Hindlimb muscle (tissue), 1 donor: ENCODE measurements at regions not wholly inside any gene's neighbourhood (a gene's known extent, or its start where the extent isn't known, plus 50 kb on each side); places are given as distances from the start of the nearest gene placed in this dataset.

Source experiments
- DNase-seq: peaks from one replicate; pipeline ENCODE4 v3.0.0-alpha.2; 2013

DNA sequence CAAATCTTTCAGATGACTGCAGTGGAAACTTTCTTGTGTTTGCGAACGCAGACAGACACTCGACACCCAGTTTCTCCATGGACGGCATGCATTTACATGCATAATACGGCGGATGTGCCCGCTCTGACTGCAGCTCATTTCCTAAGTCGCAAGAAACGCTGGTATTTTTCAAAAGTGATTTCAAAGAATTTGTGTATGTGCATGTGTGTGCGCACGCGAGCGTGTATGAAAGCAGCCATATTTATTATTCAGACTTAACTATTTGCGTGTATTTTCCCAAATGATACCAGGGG lies 436.5 kb upstream of the MGMT start:
- no peak for DNase-seq

DNA sequence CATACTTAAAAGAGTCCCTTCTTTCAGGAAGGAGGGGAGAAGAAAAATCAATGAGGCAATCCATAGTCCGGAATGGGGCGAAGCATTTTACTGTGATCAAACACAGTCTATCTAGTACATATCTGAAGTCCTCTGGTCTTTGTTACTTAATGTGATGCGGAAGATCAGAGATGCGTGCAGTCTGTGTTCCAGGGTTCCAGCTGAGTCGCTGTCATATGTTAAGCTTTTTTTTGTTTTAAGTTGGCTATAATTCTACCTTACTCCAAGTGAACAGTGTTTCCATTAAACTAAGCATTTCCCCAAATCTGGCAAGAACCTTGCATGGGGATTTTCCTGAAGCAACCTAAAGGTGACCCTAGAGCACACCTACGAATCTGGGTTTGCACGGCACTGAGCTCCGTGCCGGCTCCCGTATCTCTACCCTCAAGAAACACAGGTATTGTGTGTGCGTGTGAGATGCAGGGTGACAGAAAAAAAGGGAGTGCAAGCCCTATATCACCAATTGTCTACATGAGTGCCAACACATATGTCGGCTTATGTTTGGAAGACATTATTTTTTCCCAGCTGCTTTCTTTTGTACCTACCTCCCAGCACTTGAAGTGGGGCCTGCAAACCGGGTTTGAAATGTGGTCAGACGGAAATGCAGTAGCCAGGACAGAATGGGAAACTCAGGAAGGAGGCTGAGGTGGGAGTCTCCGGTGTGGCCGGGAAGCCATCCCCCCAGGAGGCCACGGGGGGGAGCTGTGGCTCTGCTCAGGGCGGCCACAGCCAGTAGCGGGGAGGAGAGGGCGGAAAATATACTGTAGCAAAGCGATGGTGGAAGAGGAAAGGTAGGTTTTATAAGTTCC lies 435.8 kb upstream of the MGMT start:
- peak; percentile 89 for DNase-seq

DNA sequence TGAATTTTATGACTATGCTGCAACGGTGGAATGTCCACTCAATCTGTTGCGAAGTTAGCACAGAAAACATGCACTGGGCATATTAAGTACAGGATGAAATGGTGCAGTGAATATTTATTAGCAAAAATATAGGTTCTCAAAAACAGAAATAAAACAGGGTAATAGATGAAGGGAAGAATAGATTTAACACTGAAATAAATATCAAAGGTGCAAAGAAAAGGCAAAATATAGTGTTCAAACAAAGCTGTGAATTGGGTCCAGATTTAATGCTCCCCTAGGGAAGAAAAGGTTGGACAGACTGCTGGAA lies 435.2 kb upstream of the MGMT start:
- DNase-seq: no peak

DNA sequence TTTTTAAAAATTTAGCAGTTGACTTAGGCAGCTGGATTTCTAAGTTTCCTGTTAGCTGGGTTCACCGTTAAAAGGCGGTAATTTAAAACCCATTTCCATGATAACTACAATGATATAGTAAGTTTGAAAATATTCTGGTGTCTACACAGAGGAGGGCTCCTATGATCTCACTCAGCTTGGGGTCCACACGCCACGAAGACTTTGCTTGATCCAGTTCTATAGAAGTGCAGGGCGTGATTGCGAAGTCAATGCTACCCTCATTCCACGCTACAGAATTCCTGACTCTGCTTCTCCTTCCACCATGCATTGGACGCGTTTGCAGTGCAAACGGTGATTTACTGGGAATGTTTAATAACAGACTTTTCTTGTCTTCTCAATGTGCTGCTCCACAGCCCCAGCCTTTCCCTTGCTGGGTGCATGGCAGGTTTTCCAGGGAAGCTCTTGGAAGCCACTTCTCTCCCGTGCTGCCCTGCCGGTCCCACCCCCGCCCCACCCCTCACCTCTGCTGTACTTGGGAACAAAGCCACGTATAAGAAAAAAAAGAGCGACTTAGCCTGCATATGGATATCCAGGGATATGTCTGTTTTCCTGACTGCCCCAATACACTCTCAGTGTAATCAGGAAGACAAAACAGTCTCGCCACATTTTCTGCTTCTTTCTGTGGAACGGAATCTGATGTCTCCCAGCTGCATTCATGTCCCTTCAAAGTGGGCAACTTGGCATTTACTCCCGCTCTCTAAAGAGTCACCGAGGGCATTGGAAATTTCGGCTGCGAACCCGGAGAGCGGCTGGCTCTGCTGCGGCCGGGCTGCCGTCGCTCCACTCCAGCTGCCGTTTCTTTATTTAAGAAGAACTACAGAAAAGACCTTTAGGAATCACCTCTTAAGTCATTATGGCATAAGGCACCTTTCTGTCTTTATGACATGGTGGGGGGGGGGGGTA lies 434.4 kb upstream of the MGMT start:
- no peak for DNase-seq

DNA sequence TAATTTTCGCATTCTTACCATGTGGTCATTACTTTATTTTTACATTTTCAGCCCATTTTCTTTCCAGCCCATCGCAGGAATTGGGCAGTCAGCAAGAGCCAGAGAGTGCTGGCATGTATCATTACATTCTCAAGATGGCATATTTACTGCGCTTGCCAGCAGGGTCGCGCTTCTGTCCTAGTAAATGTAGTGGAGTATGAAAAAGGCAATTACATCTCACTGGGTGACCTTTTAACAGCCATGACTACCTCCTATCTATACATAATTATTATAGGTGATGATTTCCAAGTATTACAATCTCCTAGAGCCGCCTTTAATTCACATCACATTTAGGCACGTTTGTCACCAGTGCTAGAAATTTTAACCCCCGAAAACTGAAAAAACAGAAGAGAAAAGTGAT lies 433.7 kb upstream of the MGMT start:
- DNase-seq: no peak

DNA sequence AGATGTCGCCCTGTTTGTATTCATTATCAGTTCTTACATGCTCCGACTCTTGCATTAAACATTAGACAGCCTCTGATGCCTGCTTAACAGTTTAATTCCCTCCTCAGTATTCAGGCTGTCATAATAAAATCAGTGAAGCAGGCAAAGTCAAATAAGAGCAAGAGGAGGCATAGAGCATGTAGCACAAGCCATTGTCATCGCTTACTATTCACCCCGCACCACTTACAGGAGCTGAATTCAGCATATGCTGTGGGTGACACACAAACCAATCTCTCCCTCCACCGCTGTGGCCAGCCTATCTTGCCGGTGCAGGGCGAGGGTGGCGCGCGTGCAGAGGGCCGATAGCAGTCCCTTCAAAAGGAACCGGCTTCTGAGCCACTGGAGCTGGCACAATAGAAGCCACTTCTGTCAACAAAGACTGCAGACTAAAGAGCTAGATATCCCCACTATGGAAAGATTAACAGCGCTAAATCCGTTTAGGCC lies 433.2 kb upstream of the MGMT start:
- DNase-seq: no peak

DNA sequence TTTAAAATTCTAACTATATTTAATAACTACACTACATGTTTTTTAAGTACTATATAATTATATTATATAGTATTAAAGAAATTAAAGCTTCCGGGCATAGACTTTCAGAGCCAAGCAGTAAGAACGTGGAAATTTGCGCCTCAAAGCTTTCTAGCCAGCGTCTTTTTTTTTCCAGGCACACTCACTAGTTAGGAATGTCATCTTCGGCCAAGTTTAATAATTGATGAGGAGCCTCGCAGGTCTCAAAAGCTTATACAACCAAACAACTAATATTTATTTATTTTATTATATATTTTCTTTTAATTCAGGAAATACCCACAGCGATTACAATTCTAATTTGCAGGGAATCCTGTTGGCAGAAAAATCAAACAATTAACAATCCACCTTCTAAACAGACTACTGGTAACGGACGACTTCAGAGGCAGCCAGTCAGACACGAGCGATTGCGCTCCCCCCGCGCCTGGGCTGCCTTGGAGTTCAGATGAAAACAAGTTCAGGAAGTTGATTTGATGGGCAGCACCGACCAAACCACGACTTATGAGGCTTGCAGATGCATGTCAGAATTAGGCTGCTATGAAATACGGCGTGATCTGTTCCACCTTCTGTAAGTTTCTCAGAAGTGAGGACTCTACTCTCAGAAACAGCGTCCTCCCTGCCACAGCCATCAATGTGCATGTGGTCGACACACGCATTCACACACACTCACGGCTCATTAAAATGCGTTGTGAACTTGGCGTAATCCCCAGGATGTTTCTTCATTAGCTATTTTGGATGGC lies 431.8 kb upstream of the MGMT start:
- no peak for DNase-seq

DNA sequence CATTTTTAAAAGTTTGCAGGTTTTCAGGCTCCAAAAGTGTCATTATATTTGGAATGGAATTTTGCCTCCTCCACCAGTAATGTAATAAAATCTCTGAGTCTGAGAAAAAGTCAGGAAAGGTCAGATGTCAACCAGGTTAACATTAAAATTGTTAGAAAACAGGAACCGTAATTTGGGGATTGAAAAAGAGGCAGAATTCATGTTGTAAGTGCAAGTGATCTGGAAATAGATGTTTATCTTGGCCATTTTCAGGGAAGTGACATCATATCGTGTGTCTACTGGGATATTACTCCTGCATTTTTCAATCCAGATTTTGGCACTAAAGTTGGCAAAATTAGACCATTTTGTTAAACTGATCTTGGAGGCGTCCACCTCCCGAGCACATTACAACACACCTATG lies 428.5 kb upstream of the MGMT start:
- no peak for DNase-seq

DNA sequence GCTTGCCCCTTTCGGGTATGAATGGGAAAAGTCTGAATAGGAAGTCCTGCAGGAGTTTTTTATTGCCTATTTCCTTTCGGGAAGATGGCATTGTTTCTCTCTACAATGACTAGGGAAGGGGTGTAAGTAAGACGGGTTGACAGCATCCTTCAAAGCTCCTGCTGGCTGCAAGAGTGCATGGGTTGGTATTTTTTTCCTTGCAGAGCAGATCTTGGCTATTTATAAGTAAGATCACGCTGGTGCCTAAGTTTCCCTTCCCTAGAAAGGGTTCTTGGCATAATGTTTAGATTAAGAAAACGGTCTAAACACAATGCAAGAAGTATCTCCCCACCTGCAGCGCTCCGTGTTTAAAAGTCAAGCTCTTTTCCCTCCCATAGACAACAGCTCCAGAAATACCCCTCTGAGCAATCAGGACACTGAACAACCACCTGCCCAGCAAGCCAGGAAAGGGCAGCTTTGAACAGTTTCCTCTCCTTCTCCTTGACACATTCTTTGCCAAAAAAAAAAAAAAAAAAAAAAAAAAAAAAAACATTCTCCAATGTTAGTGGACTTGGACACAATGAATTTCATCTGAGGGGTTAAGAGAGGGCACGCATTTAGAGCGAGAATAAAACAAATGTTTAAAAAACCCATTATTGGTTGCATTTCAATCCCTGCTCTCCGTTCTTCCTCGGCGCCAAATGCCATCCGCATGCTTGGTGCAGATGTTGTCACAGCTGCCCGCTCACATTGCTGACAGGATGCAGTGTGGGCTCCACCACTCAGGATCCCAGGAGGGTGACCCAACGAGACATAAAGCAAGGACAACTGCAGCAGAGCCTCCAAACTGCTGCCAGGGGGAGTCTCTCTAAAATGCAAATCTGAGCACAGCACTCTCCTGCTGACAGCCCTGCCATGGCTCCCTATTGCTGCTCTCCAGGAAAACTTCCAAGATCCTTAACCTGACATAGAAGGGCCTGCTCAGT lies 427.4 kb upstream of the MGMT start:
- no peak for DNase-seq

DNA sequence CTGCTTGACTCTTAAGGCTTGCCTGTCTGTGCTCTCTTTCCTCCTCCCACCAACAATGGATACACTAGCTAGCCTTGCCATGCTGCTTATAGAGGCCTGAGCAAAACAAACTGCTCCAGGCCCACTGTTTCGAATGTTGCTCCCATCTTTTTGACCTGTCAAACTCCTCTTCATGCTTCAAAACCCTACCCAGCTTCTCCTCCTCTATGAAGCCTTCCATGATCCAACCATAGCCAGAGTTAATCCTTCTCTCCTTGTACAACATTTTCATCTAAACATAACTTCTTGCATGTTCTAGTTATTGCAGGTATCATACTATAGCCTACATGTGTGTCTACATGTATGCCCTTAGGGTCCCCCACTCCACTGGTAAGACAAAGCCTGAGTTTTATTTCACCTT lies 426.7 kb upstream of the MGMT start:
- DNase-seq: no peak

DNA sequence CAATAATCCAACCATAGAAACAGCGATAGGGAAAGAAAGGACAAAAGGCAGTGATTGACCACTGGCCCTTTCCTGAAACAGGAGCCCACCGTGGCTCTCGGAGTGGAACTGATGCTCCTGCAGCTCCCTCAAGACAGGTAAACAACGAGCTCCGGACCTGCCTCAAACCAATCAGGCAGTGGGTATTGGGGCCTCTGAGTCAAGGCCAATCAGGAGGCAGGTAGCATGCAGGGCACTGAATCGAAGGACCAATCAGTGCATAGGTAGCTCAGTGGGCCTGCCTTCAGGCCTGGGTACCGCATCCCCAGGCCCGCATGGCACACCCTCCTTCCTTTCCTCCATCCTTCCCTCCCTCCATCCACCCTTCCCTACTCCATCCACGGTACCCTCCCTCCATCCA lies 425.1 kb upstream of the MGMT start:
- DNase-seq: no peak

DNA sequence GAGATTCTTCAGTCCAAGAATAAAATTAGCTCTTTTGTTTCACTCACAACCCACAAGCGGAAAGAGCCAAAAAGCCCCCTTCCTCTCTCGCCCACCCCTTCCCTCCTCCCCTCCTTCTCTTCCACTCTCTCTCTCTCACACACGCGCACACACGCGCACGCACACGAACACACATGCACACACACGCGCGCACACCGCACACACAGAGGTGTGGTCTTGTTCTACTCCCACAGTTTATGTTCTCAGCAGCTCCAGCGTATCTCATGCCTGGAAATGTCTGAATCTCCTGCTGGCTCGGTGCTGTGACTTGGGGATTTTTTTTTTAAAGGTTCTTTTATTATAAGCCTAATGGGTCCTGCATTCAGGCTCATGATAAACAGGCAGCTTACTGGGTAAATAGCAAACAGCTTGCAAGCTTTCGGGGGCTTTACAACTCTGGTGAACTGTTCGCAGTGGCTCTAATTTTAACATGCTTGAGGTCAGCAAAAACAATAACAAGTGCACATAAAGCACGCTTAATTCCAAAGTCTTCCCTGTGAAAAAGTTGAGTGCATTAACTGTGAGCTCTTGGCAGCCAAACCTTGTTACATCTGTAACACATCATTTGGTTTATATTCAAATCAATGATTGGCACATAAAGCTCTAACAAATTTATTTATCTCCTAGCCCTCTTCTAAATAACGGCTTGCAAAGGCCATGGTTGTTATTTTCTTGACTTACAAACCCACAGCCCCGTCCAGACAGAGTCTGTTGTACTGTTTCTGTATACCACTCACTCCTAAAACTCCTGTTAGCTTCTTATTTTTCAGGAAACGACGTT lies 424.1 kb upstream of the MGMT start:
- DNase-seq: no peak

DNA sequence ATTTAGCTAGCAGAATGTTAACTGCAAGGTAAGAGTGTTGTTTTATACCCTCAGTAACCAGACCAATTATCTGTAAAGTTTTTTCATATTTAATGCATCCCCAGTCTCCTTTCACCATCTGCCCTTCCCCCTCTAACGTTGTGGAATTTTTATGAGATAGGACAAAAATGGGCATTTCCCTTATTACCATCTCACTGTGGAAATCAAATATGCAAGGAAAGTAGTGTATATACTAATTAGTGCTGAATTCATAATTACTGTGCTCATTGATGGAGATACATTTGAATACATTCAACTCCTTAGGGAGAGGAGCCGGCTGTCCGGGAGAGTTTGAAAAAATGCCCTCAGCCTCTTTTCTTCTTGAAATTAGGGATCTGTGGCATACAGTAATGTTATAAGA lies 423.4 kb upstream of the MGMT start:
- no peak for DNase-seq

DNA sequence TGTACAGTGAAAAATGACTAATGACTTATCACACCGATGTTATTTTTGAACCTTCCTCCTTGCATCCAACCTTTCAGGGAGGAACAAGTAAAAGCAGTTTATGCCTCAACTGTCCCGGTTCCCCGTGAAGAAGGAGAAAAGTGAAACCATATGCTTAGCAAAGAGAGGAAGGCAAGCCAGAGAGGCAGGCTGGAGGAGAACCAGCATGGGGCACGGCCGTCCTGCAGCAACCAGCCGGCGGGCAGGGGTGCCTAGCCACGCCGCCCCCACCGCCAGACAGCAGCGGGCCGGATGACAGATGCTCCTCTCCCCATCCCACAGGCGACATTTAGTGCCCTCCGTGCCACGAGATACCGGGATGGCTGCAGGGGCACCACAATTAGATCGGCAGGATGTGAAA lies 421.4 kb upstream of the MGMT start:
- DNase-seq: no peak

DNA sequence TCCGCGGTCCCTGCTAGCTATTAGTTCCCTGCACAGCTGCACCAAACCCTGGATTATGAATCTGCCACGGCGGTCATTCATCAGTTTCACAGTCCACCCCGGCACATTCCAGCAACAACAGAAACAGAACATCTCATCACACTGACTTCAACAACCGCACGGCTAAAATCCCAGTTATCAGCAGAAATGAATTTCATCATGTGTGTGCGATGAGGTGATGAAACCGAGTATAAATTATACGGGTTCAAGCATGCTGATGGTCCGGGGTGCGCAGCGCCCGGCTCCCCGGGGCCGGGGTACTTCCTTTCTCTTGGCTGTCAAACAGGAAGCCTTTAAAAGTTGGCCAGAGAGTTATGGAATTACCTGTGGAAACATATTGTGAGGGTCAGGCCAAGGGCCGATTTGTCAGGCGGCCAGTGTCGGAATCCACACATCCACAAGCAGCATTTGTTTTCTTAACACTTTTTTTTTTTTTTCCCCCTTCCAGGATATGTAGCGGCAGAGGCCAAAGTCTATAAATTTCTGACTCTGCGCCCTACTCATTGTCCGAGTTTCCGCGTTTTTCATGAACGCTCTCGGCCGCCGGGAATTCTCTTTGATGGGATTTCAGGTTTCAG lies 420.9 kb upstream of the MGMT start:
- peak; percentile 84 for DNase-seq

DNA sequence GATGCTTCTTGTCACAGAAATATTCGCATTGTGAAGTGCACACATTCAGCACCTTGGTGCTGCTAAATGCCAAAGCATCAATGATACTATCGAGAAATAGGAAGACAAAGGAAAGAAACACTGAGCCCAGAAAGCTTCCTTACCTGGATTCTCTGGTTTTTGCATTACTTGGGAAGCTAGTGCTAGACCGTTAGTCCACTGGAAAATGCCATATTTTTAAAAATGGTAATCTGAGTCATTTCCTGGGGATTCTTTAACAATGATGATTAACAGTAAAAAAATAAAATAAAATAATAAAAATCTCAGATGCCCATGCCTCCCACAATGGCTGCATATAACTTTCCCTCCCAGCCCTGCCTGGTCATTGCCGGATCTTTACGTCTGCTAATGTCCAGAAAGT lies 420.1 kb upstream of the MGMT start:
- no peak for DNase-seq

DNA sequence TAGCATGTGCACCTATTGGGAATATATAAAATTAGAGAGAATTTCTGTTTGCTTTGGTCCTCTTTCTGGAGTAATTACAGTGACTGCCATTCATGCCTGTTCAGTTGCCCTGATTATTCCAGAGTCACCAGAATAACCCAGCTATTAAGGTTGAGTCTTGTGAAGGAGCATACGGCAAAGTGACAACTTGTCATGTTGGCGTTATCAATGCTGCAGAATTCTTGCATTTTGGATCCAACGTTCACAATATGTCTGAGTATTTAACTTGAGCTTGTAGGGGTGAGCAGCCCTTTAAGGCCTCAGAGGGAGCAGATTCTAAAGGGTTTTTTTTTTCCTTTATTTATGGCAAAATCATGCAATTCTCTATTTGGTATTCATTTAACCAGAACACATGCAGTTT lies 419.4 kb upstream of the MGMT start:
- no peak for DNase-seq

DNA sequence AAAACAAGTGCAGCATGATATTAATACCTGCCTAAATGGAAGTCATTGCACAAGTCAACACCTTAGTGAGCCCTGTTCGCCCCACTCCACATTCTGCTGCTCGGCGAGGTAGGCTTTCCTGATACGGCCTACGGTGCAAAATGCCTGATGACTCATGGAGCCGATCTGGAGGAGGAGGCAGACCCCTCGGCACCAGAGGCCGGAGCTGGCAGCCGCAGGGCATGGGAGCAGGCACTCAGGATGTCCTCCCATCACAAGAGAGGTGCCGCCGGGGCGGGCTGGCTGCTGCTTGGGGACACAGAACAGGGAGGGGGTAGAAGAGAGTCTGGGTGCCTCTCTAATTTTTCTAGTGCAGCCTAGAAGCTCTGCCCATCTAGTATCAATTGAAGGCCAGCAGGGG lies 418.5 kb upstream of the MGMT start:
- DNase-seq: no peak

DNA sequence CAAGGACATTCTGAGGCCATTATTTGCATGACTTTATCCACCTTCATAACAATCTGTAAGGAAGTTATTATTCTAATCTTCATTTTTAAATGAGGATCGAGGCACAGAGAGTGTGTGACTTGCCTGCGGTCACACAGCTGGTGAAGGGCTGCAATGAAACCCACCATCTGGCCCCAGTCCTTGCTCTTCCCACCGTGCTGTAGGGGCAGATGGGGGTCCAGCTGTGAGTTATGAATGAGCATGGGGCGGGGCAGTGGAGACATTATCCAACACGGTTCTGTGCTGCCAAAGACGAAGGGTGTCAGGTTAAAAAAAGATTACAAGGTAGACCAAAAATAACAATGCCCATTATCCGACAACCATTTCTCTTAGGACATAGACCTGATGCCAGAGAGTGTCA lies 417.5 kb upstream of the MGMT start:
- no peak for DNase-seq

DNA sequence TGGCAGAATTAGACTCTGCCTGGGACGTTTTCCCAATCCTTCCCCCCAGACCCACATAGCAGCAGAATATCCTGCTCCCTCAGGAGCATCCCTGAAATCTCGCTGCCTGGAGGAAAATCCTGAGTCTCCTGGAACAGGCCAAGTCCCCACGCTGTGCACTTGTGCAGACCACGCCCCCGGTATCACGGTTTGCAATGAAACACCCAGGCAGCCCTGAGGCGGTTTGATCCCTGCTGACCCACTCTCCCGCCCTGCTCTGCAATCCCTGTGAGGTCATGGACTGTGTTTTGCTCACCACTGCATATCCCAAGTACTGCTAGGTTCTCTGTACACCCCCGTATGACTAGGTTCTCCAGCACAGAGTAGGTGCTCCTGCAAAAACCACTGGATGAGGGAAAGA lies 411.8 kb upstream of the MGMT start:
- DNase-seq: no peak

DNA sequence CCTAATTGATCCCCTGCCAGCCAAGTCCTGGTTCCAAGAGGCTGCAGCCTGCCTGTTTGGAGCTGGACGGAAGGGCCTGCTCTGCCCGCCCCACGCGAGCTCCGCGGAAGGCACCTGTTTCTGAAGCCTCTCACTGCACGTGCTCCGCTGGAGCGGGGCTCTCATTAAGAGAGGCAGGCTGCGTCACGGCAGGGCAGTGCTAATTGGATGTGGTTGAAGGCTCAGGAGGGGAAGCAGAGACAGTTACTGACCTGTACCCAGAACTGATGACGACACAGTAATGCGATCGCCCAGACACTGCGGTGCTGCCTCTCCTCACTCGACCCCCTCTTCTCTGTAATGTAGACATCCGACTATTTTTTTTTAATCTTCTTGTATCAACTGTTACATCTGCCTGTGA lies 411.1 kb upstream of the MGMT start:
- DNase-seq: no peak
